ENCODE measurements at regions not wholly inside any gene's neighbourhood (a gene's known extent, or its start where the extent isn't known, plus 50 kb on each side); places are given as distances from the start of the nearest gene placed in this dataset.

GRCh38 chr13:31050486-31051400, 111.0 kb downstream of the HSPH1 start:
- Histone ChIP-seq H3K36me3 (ENCODE audit: control insufficient read depth in 3 of 3, insufficient read depth in 3 of 3, low read length in 3 of 3) (no peaks in the 10 kb centered on the region), H3K4me1 (ENCODE audit: control insufficient read depth in 3 of 3, insufficient read depth in 3 of 3, low read length in 3 of 3) (peaks cover 6 to 9% (median 8%) of the 10 kb centered on the region in 3 donors), H3K9ac (ENCODE audit: low read depth in 1 of 3, low read length in 3 of 3) (no peak overlapping the region), H3K9me3 (ENCODE audit: control insufficient read depth in 3 of 3, low read length in 3 of 3) (no peaks in the 10 kb centered on the region), H3K27me3 (ENCODE audit: control insufficient read depth in 3 of 3, insufficient read depth in 3 of 3, low read length in 3 of 3) (peaks cover under 1 to 8% (median 4%) of the 10 kb centered on the region in 3 donors), H3K4me3 (ENCODE audit: low read length in 3 of 3) (no peak overlapping the region), H3K27ac (ENCODE audit: low read depth, low read length) (no peak overlapping the region)

DNA sequence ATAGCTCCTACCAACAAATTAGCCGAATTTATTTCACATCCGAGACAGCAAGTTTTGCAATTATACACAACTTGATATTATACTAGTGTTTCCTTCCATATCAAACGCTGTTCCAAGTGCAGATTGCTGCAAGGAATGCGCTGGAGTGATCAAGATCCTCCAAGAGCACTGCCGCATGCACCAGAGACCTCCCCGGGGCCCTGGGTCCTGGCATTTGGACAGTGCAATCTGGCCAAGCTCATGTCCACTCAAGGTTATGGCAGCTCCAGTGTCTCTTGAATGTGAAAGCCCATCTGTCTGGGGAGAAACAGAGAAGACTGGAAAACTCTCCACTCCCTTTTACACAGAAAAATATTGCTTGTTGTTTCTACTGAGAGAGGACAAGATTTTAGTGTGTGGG, 111.9 kb downstream of the HSPH1 start:
- Histone ChIP-seq H3K9ac (ENCODE audit: low read depth in 1 of 3, low read length in 3 of 3) (no peak overlapping the region), H3K36me3 (ENCODE audit: control insufficient read depth in 3 of 3, insufficient read depth in 3 of 3, low read length in 3 of 3) (no peaks in the 10 kb centered on the region), H3K4me3 (ENCODE audit: low read length in 3 of 3) (no peak overlapping the region), H3K27me3 (ENCODE audit: control insufficient read depth in 3 of 3, insufficient read depth in 3 of 3, low read length in 3 of 3) (peaks cover 0 to 7% (median 4%) of the 10 kb centered on the region in 3 donors), H3K27ac (ENCODE audit: low read depth, low read length) (no peak overlapping the region), H3K4me1 (ENCODE audit: control insufficient read depth in 3 of 3, insufficient read depth in 3 of 3, low read length in 3 of 3) (peaks cover 8 to 9% (median 8%) of the 10 kb centered on the region in 3 donors), H3K9me3 (ENCODE audit: control insufficient read depth in 3 of 3, low read length in 3 of 3) (no peaks in the 10 kb centered on the region)

GRCh38 chr13:31049083-31049482, 112.6 kb downstream of the HSPH1 start:
- peaks cover under 1 to 4% (median 4%) of the 10 kb centered on the region in 3 donors for H3K27me3 ChIP-seq (ENCODE audit: control insufficient read depth in 3 of 3, insufficient read depth in 3 of 3, low read length in 3 of 3)
- H3K27ac ChIP-seq (ENCODE audit: low read depth, low read length), result no peak overlapping the region
- H3K9ac ChIP-seq (ENCODE audit: low read depth in 1 of 3, low read length in 3 of 3), result no peak overlapping the region
- peaks cover 8 to 9% (median 8%) of the 10 kb centered on the region in 3 donors for H3K4me1 ChIP-seq (ENCODE audit: control insufficient read depth in 3 of 3, insufficient read depth in 3 of 3, low read length in 3 of 3)
- H3K36me3 ChIP-seq (ENCODE audit: control insufficient read depth in 3 of 3, insufficient read depth in 3 of 3, low read length in 3 of 3), result no peaks in the 10 kb centered on the region
- H3K4me3 ChIP-seq (ENCODE audit: low read length in 3 of 3), result no peak overlapping the region
- no peaks in the 10 kb centered on the region for H3K9me3 ChIP-seq (ENCODE audit: control insufficient read depth in 3 of 3, low read length in 3 of 3)

DNA sequence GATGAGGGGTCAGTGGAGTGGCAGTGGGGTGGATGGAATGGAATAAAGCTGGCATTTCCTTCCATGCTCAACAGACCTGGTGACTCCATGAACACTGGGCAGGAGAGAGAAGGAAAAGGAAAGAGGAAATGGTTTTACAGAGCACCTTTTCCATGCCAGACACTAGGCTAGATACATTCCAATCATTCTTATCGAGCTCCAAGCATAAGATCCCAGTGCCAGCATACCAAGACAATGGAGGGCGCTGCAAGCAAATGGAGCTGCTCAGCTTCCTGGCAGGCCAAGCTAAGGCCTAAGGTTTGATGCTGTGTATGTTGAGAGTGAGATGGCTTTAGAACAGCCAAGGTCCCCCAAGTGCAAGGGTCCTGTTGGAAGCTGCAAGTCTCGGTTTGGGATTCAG, 113.2 kb downstream of the HSPH1 start:
- Histone ChIP-seq H3K4me3 (ENCODE audit: low read length in 3 of 3) (no peak overlapping the region), H3K9ac (ENCODE audit: low read depth in 1 of 3, low read length in 3 of 3) (no peak overlapping the region), H3K27ac (ENCODE audit: low read depth, low read length) (no peak overlapping the region), H3K9me3 (ENCODE audit: control insufficient read depth in 3 of 3, low read length in 3 of 3) (no peaks in the 10 kb centered on the region), H3K36me3 (ENCODE audit: control insufficient read depth in 3 of 3, insufficient read depth in 3 of 3, low read length in 3 of 3) (no peaks in the 10 kb centered on the region), H3K4me1 (ENCODE audit: control insufficient read depth in 3 of 3, insufficient read depth in 3 of 3, low read length in 3 of 3) (peaks cover 8 to 9% (median 8%) of the 10 kb centered on the region in 3 donors), H3K27me3 (ENCODE audit: control insufficient read depth in 3 of 3, insufficient read depth in 3 of 3, low read length in 3 of 3) (peaks cover 0 to 4% (median 2%) of the 10 kb centered on the region in 3 donors)

GRCh38 chr13:31046711-31047279, 114.3 kb downstream of the TEX26 start:
- H3K27ac ChIP-seq (ENCODE audit: low read depth, low read length), result no peak overlapping the region
- H3K4me1 ChIP-seq (ENCODE audit: control insufficient read depth in 3 of 3, insufficient read depth in 3 of 3, low read length in 3 of 3), result peaks cover 8 to 9% (median 8%) of the 10 kb centered on the region in 3 donors
- no peaks in the 10 kb centered on the region for H3K9me3 ChIP-seq (ENCODE audit: control insufficient read depth in 3 of 3, low read length in 3 of 3)
- no peak overlapping the region for H3K9ac ChIP-seq (ENCODE audit: low read depth in 1 of 3, low read length in 3 of 3)
- peaks cover 0 to 4% (median 2%) of the 10 kb centered on the region in 3 donors for H3K27me3 ChIP-seq (ENCODE audit: control insufficient read depth in 3 of 3, insufficient read depth in 3 of 3, low read length in 3 of 3)
- no peaks in the 10 kb centered on the region for H3K36me3 ChIP-seq (ENCODE audit: control insufficient read depth in 3 of 3, insufficient read depth in 3 of 3, low read length in 3 of 3)
- H3K4me3 ChIP-seq (ENCODE audit: low read length in 3 of 3), result no peak overlapping the region

- Histone ChIP-seq H3K9me3 (ENCODE audit: control insufficient read depth in 3 of 3, low read length in 3 of 3) (no peaks in the 10 kb centered on the region), H3K27ac (ENCODE audit: low read depth, low read length) (peak overlapping the region; percentile 46), H3K9ac (ENCODE audit: low read depth in 1 of 3, low read length in 3 of 3) (no peak overlapping the region), H3K36me3 (ENCODE audit: control insufficient read depth in 3 of 3, insufficient read depth in 3 of 3, low read length in 3 of 3) (no peaks in the 10 kb centered on the region), H3K4me1 (ENCODE audit: control insufficient read depth in 3 of 3, insufficient read depth in 3 of 3, low read length in 3 of 3) (peaks cover 8 to 9% (median 8%) of the 10 kb centered on the region in 3 donors), H3K27me3 (ENCODE audit: control insufficient read depth in 3 of 3, insufficient read depth in 3 of 3, low read length in 3 of 3) (peaks cover 0 to 4% (median 2%) of the 10 kb centered on the region in 3 donors), H3K4me3 (ENCODE audit: low read length in 3 of 3) (no peak overlapping the region)
These were observed 113.0 kb downstream of the TEX26 start for GRCh38 chr13:31045286-31046081.

DNA sequence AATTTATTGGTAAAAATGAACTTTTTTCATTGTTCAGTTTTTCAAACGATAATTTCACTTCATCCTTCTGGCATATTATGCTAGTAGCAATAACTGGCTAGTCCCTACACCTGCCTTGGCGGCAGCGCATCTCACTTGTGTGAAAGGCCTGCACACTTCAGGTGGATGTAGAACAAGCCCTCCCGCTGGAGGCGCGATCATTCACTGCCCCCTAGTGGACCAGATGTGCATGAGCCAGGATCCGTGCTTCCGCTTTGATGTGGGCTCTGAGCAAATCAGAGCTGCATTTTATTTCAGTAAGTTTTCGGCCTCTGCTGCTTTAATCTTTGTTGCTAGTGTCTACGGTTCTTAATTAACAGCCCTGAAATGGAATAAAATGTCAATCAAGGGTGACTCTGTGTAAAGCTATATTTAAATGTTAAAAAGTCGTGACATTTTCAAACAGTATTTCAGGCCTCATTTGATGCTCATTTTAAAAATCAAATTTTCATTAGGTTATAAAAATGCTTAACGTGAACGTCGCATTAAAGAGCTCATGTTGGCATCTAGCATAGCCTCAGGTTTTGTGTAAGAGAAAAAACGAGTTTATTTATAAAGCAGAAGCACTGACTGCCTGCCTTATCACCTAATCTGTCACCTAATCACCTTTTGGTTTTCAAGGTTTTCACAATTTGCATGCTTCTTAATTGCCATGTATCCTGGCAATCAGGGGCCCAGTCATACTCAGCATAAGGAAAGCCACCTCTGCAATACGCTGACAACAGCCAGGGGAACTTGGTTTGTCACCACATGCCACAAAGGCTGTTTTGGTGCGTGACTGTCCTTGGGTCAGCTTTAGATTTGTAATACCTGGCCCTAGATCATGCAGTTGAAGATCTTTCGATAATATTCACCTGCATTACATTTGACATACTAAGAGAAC, 112.2 kb downstream of the TEX26 start:
- Histone ChIP-seq H3K27me3 (ENCODE audit: control insufficient read depth in 3 of 3, insufficient read depth in 3 of 3, low read length in 3 of 3) (peaks cover 0 to 4% (median 2%) of the 10 kb centered on the region in 3 donors), H3K9me3 (ENCODE audit: control insufficient read depth in 3 of 3, low read length in 3 of 3) (no peaks in the 10 kb centered on the region), H3K27ac (ENCODE audit: low read depth, low read length) (no peak overlapping the region), H3K4me3 (ENCODE audit: low read length in 3 of 3) (no peak overlapping the region), H3K9ac (ENCODE audit: low read depth in 1 of 3, low read length in 3 of 3) (no peak overlapping the region), H3K4me1 (ENCODE audit: control insufficient read depth in 3 of 3, insufficient read depth in 3 of 3, low read length in 3 of 3) (peaks cover 8 to 9% (median 8%) of the 10 kb centered on the region in 3 donors), H3K36me3 (ENCODE audit: control insufficient read depth in 3 of 3, insufficient read depth in 3 of 3, low read length in 3 of 3) (no peaks in the 10 kb centered on the region)

- no peaks in the 10 kb centered on the region for H3K36me3 ChIP-seq (ENCODE audit: control insufficient read depth in 3 of 3, insufficient read depth in 3 of 3, low read length in 3 of 3)
- no peak overlapping the region for H3K9ac ChIP-seq (ENCODE audit: low read depth in 1 of 3, low read length in 3 of 3)
- no peak overlapping the region for H3K4me3 ChIP-seq (ENCODE audit: low read length in 3 of 3)
- peaks cover 0 to 4% (median 2%) of the 10 kb centered on the region in 3 donors for H3K27me3 ChIP-seq (ENCODE audit: control insufficient read depth in 3 of 3, insufficient read depth in 3 of 3, low read length in 3 of 3)
- H3K9me3 ChIP-seq (ENCODE audit: control insufficient read depth in 3 of 3, low read length in 3 of 3), result no peaks in the 10 kb centered on the region
- peaks cover 8 to 9% (median 8%) of the 10 kb centered on the region in 3 donors for H3K4me1 ChIP-seq (ENCODE audit: control insufficient read depth in 3 of 3, insufficient read depth in 3 of 3, low read length in 3 of 3)
- H3K27ac ChIP-seq (ENCODE audit: low read depth, low read length), result no peak overlapping the region
These were observed 111.5 kb downstream of the TEX26 start for GRCh38 chr13:31043957-31044356.
